Testis (tissue), 2 donors: ENCODE measurements at regions not wholly inside any gene's neighbourhood (a gene's known extent, or its start where the extent isn't known, plus 50 kb on each side); places are given as distances from the start of the nearest gene placed in this dataset.
A peak's percentile ranks its signal among the peaks of the same experiment; 100 is the strongest.

Experiments
- DNase-seq: peaks from one replicate; pipeline ENCODE4 v3.0.0-alpha.2; 2019
- H3K27ac ChIP-seq, 2 donors: fragments of 200-600 bp; sonication (generic); one replicate each; pipeline ENCODE4 v1.5.1; 2019
- H3K27me3 ChIP-seq: fragments of 200-600 bp; sonication (generic); one replicate; pipeline ENCODE4 v1.5.1; 2019
- H3K36me3 ChIP-seq: fragments of 200-600 bp; sonication (generic); one replicate; pipeline ENCODE4 v1.5.1; 2017; ENCODE audit warnings: low read depth; ENCODE audit errors: missing control alignments
- H3K4me1 ChIP-seq: fragments of 200-600 bp; sonication (generic); one replicate; pipeline ENCODE4 v1.5.1; 2019
- H3K4me3 ChIP-seq, 2 donors: fragments of 200-600 bp; sonication (generic); one replicate each; pipeline ENCODE4 v1.5.1; 2017 to 2019
- H3K9me3 ChIP-seq: fragments of 200-600 bp; sonication (generic); one replicate; pipeline ENCODE4 v1.5.1; 2017
- POLR2A ChIP-seq: fragments of 450-650 bp; IDR thresholded peaks from one replicate; pipeline ENCODE4 v1.6.1; 2017; ENCODE audit warnings: antibody characterized with exemption, mild to moderate bottlenecking, moderate library complexity
- WGBS, 2 donors: methylation state at CpG; one replicate each; pipeline ENCODE4 v1.1.5; 2018; 5-methylcytosine and 5-hydroxymethylcytosine counted together
- intact Hi-C: fragments of 100-400 bp; cut with DNase I; formaldehyde crosslinking; loops from one replicate; pipeline ENCODE4 v1.15.1; 2023; ENCODE audit warnings: low total_unique reads
- TF ChIP-seq, protein P1 (sequence below), 3 experiments: fragments of 450-650 bp in 2 of 3; fragments of 200-600 bp in 1 of 3; sonication (generic) in 1 of 3; IDR thresholded peaks; one replicate each; pipeline ENCODE4 v1.5.1; 2016 to 2019; ENCODE audit warnings: antibody characterized with exemption in 3 of 3, mild to moderate bottlenecking in 2 of 3, moderate library complexity in 1 of 3

DNA sequence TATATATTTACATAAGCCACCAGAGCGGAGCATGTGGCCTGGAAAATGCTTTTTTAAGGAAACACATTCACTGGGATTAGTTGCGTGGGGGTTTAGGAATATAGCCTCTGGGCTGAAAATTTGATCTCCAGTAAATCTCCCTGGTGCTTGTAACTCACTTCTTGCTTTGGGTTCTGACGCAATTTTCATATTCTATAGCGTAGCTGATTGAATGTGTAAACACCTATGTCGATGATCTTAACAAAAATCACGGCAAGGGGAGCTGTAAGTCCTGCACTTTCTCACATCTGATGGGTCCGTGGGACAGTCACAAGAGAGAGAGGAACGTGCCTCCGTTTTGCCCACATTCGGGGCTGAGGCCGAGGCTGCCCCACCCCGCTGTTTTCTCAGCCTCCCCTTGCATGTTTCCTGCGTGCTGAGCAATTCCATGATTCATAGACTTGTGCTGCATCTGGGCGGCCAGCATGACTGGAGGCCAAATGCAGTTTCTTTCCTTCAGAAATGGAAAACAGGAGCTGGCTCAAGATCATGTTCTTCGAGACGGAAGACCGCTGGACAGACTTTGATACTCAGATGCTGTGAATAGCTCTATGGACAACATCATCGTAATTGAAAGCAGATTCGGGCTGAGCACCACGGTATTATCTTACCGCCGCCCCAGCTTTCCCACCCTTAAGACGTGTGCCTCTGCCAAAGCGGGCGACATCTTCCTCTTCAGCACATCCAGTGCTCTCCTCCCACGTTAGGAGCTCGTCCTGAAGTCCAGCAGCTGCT is 109.2 kb downstream of the TMEM18 start:
- peak; percentile 78 for DNase-seq
- Histone ChIP-seq H3K36me3 (no peaks in the 10 kb centered on the region), H3K4me1 (peaks cover 14% of the 10 kb centered on the region), H3K27ac (peak overlapping the region; percentile 45 to 66), H3K9me3 (no peaks in the 10 kb centered on the region), H3K4me3 (no peak overlapping the region), H3K27me3 (no peaks in the 10 kb centered on the region)
- intact Hi-C loops: no loop called here
- TF ChIP-seq POLR2A: no peak
- TF ChIP-seq, protein P1, sequence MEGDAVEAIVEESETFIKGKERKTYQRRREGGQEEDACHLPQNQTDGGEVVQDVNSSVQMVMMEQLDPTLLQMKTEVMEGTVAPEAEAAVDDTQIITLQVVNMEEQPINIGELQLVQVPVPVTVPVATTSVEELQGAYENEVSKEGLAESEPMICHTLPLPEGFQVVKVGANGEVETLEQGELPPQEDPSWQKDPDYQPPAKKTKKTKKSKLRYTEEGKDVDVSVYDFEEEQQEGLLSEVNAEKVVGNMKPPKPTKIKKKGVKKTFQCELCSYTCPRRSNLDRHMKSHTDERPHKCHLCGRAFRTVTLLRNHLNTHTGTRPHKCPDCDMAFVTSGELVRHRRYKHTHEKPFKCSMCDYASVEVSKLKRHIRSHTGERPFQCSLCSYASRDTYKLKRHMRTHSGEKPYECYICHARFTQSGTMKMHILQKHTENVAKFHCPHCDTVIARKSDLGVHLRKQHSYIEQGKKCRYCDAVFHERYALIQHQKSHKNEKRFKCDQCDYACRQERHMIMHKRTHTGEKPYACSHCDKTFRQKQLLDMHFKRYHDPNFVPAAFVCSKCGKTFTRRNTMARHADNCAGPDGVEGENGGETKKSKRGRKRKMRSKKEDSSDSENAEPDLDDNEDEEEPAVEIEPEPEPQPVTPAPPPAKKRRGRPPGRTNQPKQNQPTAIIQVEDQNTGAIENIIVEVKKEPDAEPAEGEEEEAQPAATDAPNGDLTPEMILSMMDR (IDR thresholded peaks at IDR 0.05): no peak
- WGBS, 2 donors: 29 to 36% methylated on average over 24 to 27 of the region's 27 CpGs

GRCh38 chr2:567496-567864 is 109.7 kb downstream of the TMEM18 start:
- Histone ChIP-seq H3K4me3 (no peak overlapping the region), H3K27me3 (no peaks in the 10 kb centered on the region), H3K4me1 (peaks cover 14% of the 10 kb centered on the region), H3K9me3 (no peaks in the 10 kb centered on the region), H3K27ac (peak overlapping the region in 1 of 2 donors; percentile 66), H3K36me3 (no peaks in the 10 kb centered on the region)
- no peak for DNase-seq
- intact Hi-C loops: no loop called here
- WGBS, 2 donors: 84 to 90% methylated on average over 9 of the region's 9 CpGs
- TF ChIP-seq POLR2A: no peak
- TF ChIP-seq, protein P1 (IDR thresholded peaks at IDR 0.05): no peak

GRCh38 chr2:566379-567313 is 110.6 kb downstream of the TMEM18 start:
- Histone ChIP-seq H3K9me3 (no peaks in the 10 kb centered on the region), H3K4me1 (peaks cover 14% of the 10 kb centered on the region), H3K27me3 (no peaks in the 10 kb centered on the region), H3K4me3 (no peak overlapping the region), H3K27ac (no peak overlapping the region), H3K36me3 (no peaks in the 10 kb centered on the region)
- intact Hi-C loops: no loop called here
- 85 to 87% methylated on average over 16 to 19 of the region's 19 CpGs for WGBS, 2 donors
- DNase-seq: no peak
- TF ChIP-seq, protein P1 (IDR thresholded peaks at IDR 0.05): no peak
- TF ChIP-seq POLR2A: no peak

DNA sequence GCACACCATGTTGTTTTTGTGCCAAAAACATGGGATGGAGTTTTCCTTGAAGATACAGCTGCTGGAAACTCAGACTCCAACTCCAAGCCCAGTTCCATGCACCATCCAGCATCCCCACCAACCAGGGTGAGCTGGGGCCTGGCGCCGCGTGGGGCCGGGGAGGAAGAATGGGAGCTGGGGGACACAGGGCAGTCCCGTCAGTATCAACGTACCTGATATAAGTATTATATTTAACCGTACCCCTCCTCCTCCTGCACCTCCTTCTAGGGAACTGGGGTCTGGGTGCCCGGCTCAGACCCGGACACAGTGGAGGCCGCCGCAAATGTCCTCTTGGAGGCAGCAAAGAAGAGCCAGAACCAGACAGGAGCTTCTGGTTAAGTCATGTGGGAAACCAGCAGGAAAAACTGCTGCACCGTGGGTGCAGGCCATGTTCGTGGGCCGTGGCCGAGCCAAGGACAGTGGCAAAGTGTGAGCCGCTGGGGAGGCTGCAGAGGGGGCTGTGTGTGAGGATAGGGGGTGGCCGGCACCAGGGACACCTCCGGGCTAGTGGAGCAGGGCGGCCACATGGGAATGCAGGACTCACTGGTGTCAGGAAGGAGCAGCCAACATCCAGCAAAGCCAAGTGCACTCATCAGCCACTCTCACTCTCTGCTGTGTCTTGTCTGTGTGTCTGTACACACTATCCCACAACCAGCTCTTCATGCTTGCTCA is 112.6 kb downstream of the TMEM18 start:
- no peak for DNase-seq
- intact Hi-C loops: no loop called here
- Histone ChIP-seq H3K27me3 (no peaks in the 10 kb centered on the region), H3K9me3 (no peaks in the 10 kb centered on the region), H3K4me1 (peaks cover 14% of the 10 kb centered on the region), H3K4me3 (no peak overlapping the region), H3K27ac (no peak overlapping the region), H3K36me3 (no peaks in the 10 kb centered on the region)
- WGBS, 2 donors: 82 to 90% methylated on average over 15 to 19 of the region's 19 CpGs
- TF ChIP-seq, protein P1 (IDR thresholded peaks at IDR 0.05): no peak
- no peak for TF ChIP-seq POLR2A
